LoVo (cell line): ENCODE measurements at regions not wholly inside any gene's neighbourhood (a gene's known extent, or its start where the extent isn't known, plus 50 kb on each side); places are given as distances from the start of the nearest gene placed in this dataset.
"Not testable (repeated sequence)": the region's sequence is repeated elsewhere in the genome, so short reads cannot be mapped to it uniquely, and the experiment has no call there.

Experiments
- DNase-seq: peaks from one replicate; pipeline ENCODE4 v3.0.0-alpha.2; 2016; ENCODE audit warnings: low spot score

- DNase-seq, result no peak
Measured at GRCh38 chr18:45342653-45343052, 272.6 kb upstream of the SLC14A2 start.

- DNase-seq, result no peak
Measured at GRCh38 chr18:45343365-45343764, 271.9 kb upstream of the SLC14A2 start.

- not testable (repeated sequence) for DNase-seq
Measured at GRCh38 chr18:45344680-45345079, 270.6 kb upstream of the SLC14A2 start.

GRCh38 chr18:45349019-45349418, 266.3 kb upstream of the SLC14A2 start:
- DNase-seq, result no peak

- no peak for DNase-seq
Measured at GRCh38 chr18:45349467-45349866, 265.8 kb upstream of the SLC14A2 start.

GRCh38 chr18:45350404-45351156, 264.7 kb upstream of the SLC14A2 start:
- DNase-seq, result no peak

GRCh38 chr18:45352874-45353273, 262.4 kb upstream of the SLC14A2 start:
- DNase-seq, result no peak

GRCh38 chr18:45353530-45353929, 261.7 kb upstream of the SLC14A2 start:
- peak; percentile 14 for DNase-seq

GRCh38 chr18:45355944-45356520, 259.2 kb upstream of the SLC14A2 start:
- DNase-seq, result no peak

- no peak for DNase-seq
Measured at GRCh38 chr18:45357686-45358470, 257.4 kb upstream of the SLC14A2 start.

GRCh38 chr18:45359275-45360009, 255.8 kb upstream of the SLC14A2 start:
- DNase-seq, result no peak

GRCh38 chr18:45361125-45361851, 254.0 kb upstream of the SLC14A2 start:
- DNase-seq, result no peak

- DNase-seq, result no peak
Measured at GRCh38 chr18:45363196-45363595, 252.1 kb upstream of the SLC14A2 start.

GRCh38 chr18:45365835-45366234, 249.4 kb upstream of the SLC14A2 start:
- no peak for DNase-seq

GRCh38 chr18:45370255-45371010, 244.8 kb upstream of the SLC14A2 start:
- DNase-seq, result no peak

- no peak for DNase-seq
Measured at GRCh38 chr18:45373286-45373880, 241.9 kb upstream of the SLC14A2 start.

GRCh38 chr18:45374236-45374635, 241.0 kb upstream of the SLC14A2 start:
- DNase-seq, result no peak

- no peak for DNase-seq
Measured at GRCh38 chr18:45374878-45375630, 240.2 kb upstream of the SLC14A2 start.

GRCh38 chr18:45376193-45376592, 239.1 kb upstream of the SLC14A2 start:
- no peak for DNase-seq

GRCh38 chr18:45378308-45378707, 237.0 kb upstream of the SLC14A2 start:
- no peak for DNase-seq
